ENCODE measurements at regions not wholly inside any gene's neighbourhood (a gene's known extent, or its start where the extent isn't known, plus 50 kb on each side); places are given as distances from the start of the nearest gene placed in this dataset.

DNA sequence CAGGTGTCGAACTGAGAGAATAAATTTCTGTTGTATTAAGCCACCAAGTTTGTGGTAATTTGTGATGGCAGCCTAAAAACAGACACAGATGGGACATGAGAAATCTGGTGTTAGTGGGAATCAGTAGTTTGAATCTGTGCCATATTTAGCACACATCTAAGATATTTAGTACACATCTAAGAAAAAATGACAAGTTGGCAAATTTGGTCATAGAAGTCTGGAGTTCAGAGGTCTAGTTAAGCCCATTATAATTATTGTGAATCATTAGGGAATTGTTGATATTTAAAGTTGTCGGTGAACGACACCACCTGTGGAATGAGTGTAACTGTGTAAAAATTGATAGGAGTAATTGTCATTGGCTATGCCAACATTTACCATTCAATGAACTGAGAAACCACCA is 1138.8 kb upstream of the TMEFF2 start:
- TF ChIP-seq, protein P1, sequence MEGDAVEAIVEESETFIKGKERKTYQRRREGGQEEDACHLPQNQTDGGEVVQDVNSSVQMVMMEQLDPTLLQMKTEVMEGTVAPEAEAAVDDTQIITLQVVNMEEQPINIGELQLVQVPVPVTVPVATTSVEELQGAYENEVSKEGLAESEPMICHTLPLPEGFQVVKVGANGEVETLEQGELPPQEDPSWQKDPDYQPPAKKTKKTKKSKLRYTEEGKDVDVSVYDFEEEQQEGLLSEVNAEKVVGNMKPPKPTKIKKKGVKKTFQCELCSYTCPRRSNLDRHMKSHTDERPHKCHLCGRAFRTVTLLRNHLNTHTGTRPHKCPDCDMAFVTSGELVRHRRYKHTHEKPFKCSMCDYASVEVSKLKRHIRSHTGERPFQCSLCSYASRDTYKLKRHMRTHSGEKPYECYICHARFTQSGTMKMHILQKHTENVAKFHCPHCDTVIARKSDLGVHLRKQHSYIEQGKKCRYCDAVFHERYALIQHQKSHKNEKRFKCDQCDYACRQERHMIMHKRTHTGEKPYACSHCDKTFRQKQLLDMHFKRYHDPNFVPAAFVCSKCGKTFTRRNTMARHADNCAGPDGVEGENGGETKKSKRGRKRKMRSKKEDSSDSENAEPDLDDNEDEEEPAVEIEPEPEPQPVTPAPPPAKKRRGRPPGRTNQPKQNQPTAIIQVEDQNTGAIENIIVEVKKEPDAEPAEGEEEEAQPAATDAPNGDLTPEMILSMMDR (IDR thresholded peaks at IDR 0.05): no peak
- no peak for TF ChIP-seq POLR2A (IDR thresholded peaks at IDR 0.05)
- no peak for TF ChIP-seq EP300 (IDR thresholded peaks at IDR 0.05)
- no peak for TF ChIP-seq POLR2AphosphoS5 (IDR thresholded peaks at IDR 0.05)

Measured in suprapubic skin (tissue), 4 donors.